ENCODE measurements at regions not wholly inside any gene's neighbourhood (a gene's known extent, or its start where the extent isn't known, plus 50 kb on each side); places are given as distances from the start of the nearest gene placed in this dataset.

DNA sequence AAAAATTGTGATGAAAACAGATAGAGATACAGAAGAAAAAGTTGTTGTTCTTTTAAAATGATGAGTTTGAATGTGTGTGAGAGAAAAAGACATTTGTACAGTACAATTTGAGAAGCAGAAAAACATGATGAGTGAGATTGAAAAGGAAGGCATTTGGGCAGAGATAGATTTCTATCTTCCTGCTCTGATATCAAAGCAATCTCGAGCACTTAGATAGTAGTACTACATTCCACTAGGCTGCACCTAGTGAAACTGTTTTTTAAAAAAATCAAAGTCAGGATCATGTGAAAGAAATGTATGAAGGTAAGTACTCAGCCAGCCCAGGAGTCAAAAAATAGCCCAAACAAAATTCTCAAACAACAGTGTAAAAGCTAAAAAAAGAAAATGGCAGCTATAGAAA, 104.1 kb upstream of the UBE2E2 start:
- RAD21 ChIA-PET (ENCODE audit: low non-redundant PET in 1 of 2, low total read pairs in 2 of 2, uncharacterized antibody in 2 of 2, unreplicated experiment in 2 of 2): no interaction called here
- no peaks in the 10 kb centered on the region for H3K79me2 ChIP-seq (ENCODE audit: insufficient read depth, low read length)
- H3K4me3 ChIP-seq (replicated peaks in 1 of 2; ENCODE audit: low read depth in 1 of 2, low read length in 2 of 2): no peak overlapping the region
- H3K4me1 ChIP-seq (ENCODE audit: control insufficient read depth in 1 of 2, insufficient read depth in 2 of 2, low read length in 2 of 2): peaks cover 3 to 4% of the 10 kb centered on the region in 2 experiments; a peak in 2 of 4 replicates
- no peaks in the 10 kb centered on the region for H3K9me3 ChIP-seq (ENCODE audit: control insufficient read depth in 1 of 2, insufficient read depth in 1 of 2, low read depth in 1 of 2, low read length in 2 of 2)
- CTCF ChIA-PET: no interaction called here
- ATAC-seq (no peak), DNase-seq (ENCODE audit: low read depth, low spot score) (no peak)
- intact Hi-C loops (cut with micrococcal nuclease): no loop called here
- TF ChIP-seq EZH2 (IDR thresholded peaks at IDR 0.05) (no peak), TCF7L2 (IDR thresholded peaks at IDR 0.05; ENCODE audit: borderline replicate concordance, extremely low read depth, insufficient read depth, insufficient read length) (no peak), EZH2phosphoT487 (IDR thresholded peaks at IDR 0.05; ENCODE audit: borderline replicate concordance) (no peak), POLR2AphosphoS5 (IDR thresholded peaks at IDR 0.05; ENCODE audit: low read depth, low read length) (no peak), ZFX (IDR thresholded peaks at IDR 0.05) (no peak), ZNF274 (IDR thresholded peaks at IDR 0.05; ENCODE audit: low read depth, low read length) (no peak), CBX3 (IDR thresholded peaks at IDR 0.05; ENCODE audit: low read depth) (no peak), SRF (IDR thresholded peaks at IDR 0.05; ENCODE audit: low read depth) (no peak), FOSL1 (IDR thresholded peaks at IDR 0.05; ENCODE audit: low read depth) (no peak), EGR1 (IDR thresholded peaks at IDR 0.05; ENCODE audit: low read depth) (no peak), CEBPB (IDR thresholded peaks at IDR 0.05; ENCODE audit: low read depth) (no peak), RAD21 (IDR thresholded peaks at IDR 0.05; ENCODE audit: low read depth) (no peak), ELF1 (IDR thresholded peaks at IDR 0.05; ENCODE audit: borderline replicate concordance, low read depth) (no peak), SP1 (IDR thresholded peaks at IDR 0.05; ENCODE audit: low read depth) (no peak), JUND (IDR thresholded peaks at IDR 0.05) (no peak)
- TF ChIP-seq, protein P1, sequence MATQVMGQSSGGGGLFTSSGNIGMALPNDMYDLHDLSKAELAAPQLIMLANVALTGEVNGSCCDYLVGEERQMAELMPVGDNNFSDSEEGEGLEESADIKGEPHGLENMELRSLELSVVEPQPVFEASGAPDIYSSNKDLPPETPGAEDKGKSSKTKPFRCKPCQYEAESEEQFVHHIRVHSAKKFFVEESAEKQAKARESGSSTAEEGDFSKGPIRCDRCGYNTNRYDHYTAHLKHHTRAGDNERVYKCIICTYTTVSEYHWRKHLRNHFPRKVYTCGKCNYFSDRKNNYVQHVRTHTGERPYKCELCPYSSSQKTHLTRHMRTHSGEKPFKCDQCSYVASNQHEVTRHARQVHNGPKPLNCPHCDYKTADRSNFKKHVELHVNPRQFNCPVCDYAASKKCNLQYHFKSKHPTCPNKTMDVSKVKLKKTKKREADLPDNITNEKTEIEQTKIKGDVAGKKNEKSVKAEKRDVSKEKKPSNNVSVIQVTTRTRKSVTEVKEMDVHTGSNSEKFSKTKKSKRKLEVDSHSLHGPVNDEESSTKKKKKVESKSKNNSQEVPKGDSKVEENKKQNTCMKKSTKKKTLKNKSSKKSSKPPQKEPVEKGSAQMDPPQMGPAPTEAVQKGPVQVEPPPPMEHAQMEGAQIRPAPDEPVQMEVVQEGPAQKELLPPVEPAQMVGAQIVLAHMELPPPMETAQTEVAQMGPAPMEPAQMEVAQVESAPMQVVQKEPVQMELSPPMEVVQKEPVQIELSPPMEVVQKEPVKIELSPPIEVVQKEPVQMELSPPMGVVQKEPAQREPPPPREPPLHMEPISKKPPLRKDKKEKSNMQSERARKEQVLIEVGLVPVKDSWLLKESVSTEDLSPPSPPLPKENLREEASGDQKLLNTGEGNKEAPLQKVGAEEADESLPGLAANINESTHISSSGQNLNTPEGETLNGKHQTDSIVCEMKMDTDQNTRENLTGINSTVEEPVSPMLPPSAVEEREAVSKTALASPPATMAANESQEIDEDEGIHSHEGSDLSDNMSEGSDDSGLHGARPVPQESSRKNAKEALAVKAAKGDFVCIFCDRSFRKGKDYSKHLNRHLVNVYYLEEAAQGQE (IDR thresholded peaks at IDR 0.05; ENCODE audit: low read depth): no peak
- TF ChIP-seq, protein P2, sequence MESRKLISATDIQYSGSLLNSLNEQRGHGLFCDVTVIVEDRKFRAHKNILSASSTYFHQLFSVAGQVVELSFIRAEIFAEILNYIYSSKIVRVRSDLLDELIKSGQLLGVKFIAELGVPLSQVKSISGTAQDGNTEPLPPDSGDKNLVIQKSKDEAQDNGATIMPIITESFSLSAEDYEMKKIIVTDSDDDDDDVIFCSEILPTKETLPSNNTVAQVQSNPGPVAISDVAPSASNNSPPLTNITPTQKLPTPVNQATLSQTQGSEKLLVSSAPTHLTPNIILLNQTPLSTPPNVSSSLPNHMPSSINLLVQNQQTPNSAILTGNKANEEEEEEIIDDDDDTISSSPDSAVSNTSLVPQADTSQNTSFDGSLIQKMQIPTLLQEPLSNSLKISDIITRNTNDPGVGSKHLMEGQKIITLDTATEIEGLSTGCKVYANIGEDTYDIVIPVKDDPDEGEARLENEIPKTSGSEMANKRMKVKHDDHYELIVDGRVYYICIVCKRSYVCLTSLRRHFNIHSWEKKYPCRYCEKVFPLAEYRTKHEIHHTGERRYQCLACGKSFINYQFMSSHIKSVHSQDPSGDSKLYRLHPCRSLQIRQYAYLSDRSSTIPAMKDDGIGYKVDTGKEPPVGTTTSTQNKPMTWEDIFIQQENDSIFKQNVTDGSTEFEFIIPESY (IDR thresholded peaks at IDR 0.05; ENCODE audit: extremely low read depth, insufficient replicate concordance, low read length): no peak
- TF ChIP-seq, protein P3, sequence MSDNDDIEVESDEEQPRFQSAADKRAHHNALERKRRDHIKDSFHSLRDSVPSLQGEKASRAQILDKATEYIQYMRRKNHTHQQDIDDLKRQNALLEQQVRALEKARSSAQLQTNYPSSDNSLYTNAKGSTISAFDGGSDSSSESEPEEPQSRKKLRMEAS (IDR thresholded peaks at IDR 0.05): no peak
- TF ChIP-seq, protein P4, sequence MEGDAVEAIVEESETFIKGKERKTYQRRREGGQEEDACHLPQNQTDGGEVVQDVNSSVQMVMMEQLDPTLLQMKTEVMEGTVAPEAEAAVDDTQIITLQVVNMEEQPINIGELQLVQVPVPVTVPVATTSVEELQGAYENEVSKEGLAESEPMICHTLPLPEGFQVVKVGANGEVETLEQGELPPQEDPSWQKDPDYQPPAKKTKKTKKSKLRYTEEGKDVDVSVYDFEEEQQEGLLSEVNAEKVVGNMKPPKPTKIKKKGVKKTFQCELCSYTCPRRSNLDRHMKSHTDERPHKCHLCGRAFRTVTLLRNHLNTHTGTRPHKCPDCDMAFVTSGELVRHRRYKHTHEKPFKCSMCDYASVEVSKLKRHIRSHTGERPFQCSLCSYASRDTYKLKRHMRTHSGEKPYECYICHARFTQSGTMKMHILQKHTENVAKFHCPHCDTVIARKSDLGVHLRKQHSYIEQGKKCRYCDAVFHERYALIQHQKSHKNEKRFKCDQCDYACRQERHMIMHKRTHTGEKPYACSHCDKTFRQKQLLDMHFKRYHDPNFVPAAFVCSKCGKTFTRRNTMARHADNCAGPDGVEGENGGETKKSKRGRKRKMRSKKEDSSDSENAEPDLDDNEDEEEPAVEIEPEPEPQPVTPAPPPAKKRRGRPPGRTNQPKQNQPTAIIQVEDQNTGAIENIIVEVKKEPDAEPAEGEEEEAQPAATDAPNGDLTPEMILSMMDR (IDR thresholded peaks at IDR 0.05 in 2 of 3, conservative IDR thresholded peaks at IDR 0.05 in 1 of 3; ENCODE audit: borderline replicate concordance in 1 of 3, insufficient read depth in 1 of 3, low read depth in 2 of 3, low read length in 2 of 3): no peak
- TF ChIP-seq, protein P5, sequence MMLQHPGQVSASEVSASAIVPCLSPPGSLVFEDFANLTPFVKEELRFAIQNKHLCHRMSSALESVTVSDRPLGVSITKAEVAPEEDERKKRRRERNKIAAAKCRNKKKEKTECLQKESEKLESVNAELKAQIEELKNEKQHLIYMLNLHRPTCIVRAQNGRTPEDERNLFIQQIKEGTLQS (IDR thresholded peaks at IDR 0.05): no peak
- BruUV-seq (replicated peaks): no TSS peak
- no peak overlapping the region for H3K9ac ChIP-seq (ENCODE audit: low read length)
- H3K4me2 ChIP-seq (ENCODE audit: low read length): no peak overlapping the region
- no peaks in the 10 kb centered on the region for H3K36me3 ChIP-seq (ENCODE audit: control insufficient read depth in 1 of 2, insufficient read depth in 2 of 2, low read length in 2 of 2)
- no peaks in the 10 kb centered on the region for H3K9me2 ChIP-seq (ENCODE audit: insufficient read depth)
- no peak overlapping the region for H3K27ac ChIP-seq (ENCODE audit: low read depth, low read length)
- no peaks in the 10 kb centered on the region for H3K27me3 ChIP-seq (ENCODE audit: insufficient read depth, low read length)
- H2AFZ ChIP-seq (ENCODE audit: low read depth, low read length, poor library complexity, severe bottlenecking): no peak overlapping the region
- no peaks in the 10 kb centered on the region for H4K20me1 ChIP-seq (ENCODE audit: insufficient read depth)
- POLR2A ChIA-PET: no interaction called here
